ENCODE measurements at regions not wholly inside any gene's neighbourhood (a gene's known extent, or its start where the extent isn't known, plus 50 kb on each side); places are given as distances from the start of the nearest gene placed in this dataset.

- Histone ChIP-seq H3K27ac (ENCODE audit: low read depth, low read length) (no peak overlapping the region), H4K20me1 (ENCODE audit: control insufficient read depth, insufficient read depth, low read depth, low read length) (0 out of 2 replicates have a peak, but pooled peaks cover 4% of the 10 kb centered on the region), H3K4me3 (ENCODE audit: low read length) (no peak overlapping the region), H3K9me2 (replicated peaks; ENCODE audit: control insufficient read depth, low read length) (no peaks in the 10 kb centered on the region), H3F3A (ENCODE audit: control insufficient read depth, insufficient read depth) (peaks cover 6% of the 10 kb centered on the region; the same call in 1 of the 2 replicates), H3K4me2 (ENCODE audit: low read length) (no peak overlapping the region), H3K4me1 (ENCODE audit: control insufficient read depth, low read length) (peaks cover 35% of the 10 kb centered on the region), H3K27me3 (ENCODE audit: control insufficient read depth, low read length) (no peaks in the 10 kb centered on the region), H3K79me2 (ENCODE audit: control insufficient read depth, low read length) (no peaks in the 10 kb centered on the region), H3K36me3 (ENCODE audit: control insufficient read depth, low read length) (no peaks in the 10 kb centered on the region), H3K9me3 (ENCODE audit: control insufficient read depth, insufficient read depth, low read length) (no peaks in the 10 kb centered on the region)
- TF ChIP-seq CTCF (IDR thresholded peaks at IDR 0.05; ENCODE audit: low read depth, low read length, poor library complexity, severe bottlenecking) (no peak), EZH2phosphoT487 (IDR thresholded peaks at IDR 0.05; ENCODE audit: borderline replicate concordance, low read length) (no peak)
Observed at GRCh38 chr17:77313831-77314230, 173.1 kb downstream of the SEC14L1 start.

- Histone ChIP-seq H3K9me2 (replicated peaks; ENCODE audit: control insufficient read depth, low read length) (no peaks in the 10 kb centered on the region), H4K20me1 (ENCODE audit: control insufficient read depth, insufficient read depth, low read depth, low read length) (0 out of 2 replicates have a peak, but pooled peaks cover 4% of the 10 kb centered on the region)
- TF ChIP-seq EZH2phosphoT487 (IDR thresholded peaks at IDR 0.05; ENCODE audit: borderline replicate concordance, low read length) (no peak), CTCF (IDR thresholded peaks at IDR 0.05; ENCODE audit: low read depth, low read length, poor library complexity, severe bottlenecking) (no peak)
Observed at GRCh38 chr17:77314601-77315000, 173.8 kb downstream of the SEC14L1 start.

GRCh38 chr17:77315010-77315409 is 174.2 kb downstream of the SEC14L1 start:
- Histone ChIP-seq H3K4me2 (ENCODE audit: low read length) (no peak overlapping the region), H3K36me3 (ENCODE audit: control insufficient read depth, low read length) (no peaks in the 10 kb centered on the region), H3K9me2 (replicated peaks; ENCODE audit: control insufficient read depth, low read length) (no peaks in the 10 kb centered on the region), H3F3A (ENCODE audit: control insufficient read depth, insufficient read depth) (peaks cover 8% of the 10 kb centered on the region; the same call in 1 of the 2 replicates), H3K27ac (ENCODE audit: low read depth, low read length) (no peak overlapping the region), H4K20me1 (ENCODE audit: control insufficient read depth, insufficient read depth, low read depth, low read length) (0 out of 2 replicates have a peak, but pooled peaks cover 4% of the 10 kb centered on the region), H3K27me3 (ENCODE audit: control insufficient read depth, low read length) (no peaks in the 10 kb centered on the region), H3K4me1 (ENCODE audit: control insufficient read depth, low read length) (peaks cover 47% of the 10 kb centered on the region), H3K4me3 (ENCODE audit: low read length) (no peak overlapping the region), H3K79me2 (ENCODE audit: control insufficient read depth, low read length) (no peaks in the 10 kb centered on the region), H3K9me3 (ENCODE audit: control insufficient read depth, insufficient read depth, low read length) (no peaks in the 10 kb centered on the region)
- no peak for TF ChIP-seq EZH2phosphoT487 (IDR thresholded peaks at IDR 0.05; ENCODE audit: borderline replicate concordance, low read length)
- no peak for TF ChIP-seq CTCF (IDR thresholded peaks at IDR 0.05; ENCODE audit: low read depth, low read length, poor library complexity, severe bottlenecking)

More at GRCh38 chr17:77314601-77315000, 173.8 kb downstream of the SEC14L1 start:
- Histone ChIP-seq H3F3A (ENCODE audit: control insufficient read depth, insufficient read depth) (peaks cover 8% of the 10 kb centered on the region; the same call in 1 of the 2 replicates), H3K27ac (ENCODE audit: low read depth, low read length) (no peak overlapping the region), H3K4me1 (ENCODE audit: control insufficient read depth, low read length) (peaks cover 43% of the 10 kb centered on the region), H3K27me3 (ENCODE audit: control insufficient read depth, low read length) (no peaks in the 10 kb centered on the region), H3K4me2 (ENCODE audit: low read length) (no peak overlapping the region), H3K36me3 (ENCODE audit: control insufficient read depth, low read length) (no peaks in the 10 kb centered on the region), H3K4me3 (ENCODE audit: low read length) (no peak overlapping the region), H3K79me2 (ENCODE audit: control insufficient read depth, low read length) (no peaks in the 10 kb centered on the region), H3K9me3 (ENCODE audit: control insufficient read depth, insufficient read depth, low read length) (no peaks in the 10 kb centered on the region)
